SU-DHL-6 (cell line): ENCODE measurements at regions not wholly inside any gene's neighbourhood (a gene's known extent, or its start where the extent isn't known, plus 50 kb on each side); places are given as distances from the start of the nearest gene placed in this dataset.
"Not testable (repeated sequence)": the region's sequence is repeated elsewhere in the genome, so short reads cannot be mapped to it uniquely, and the experiment has no call there.

Experiments used
- CTCF ChIP-seq: fragments of 200-600 bp; sonication (generic); IDR thresholded peaks from one replicate; pipeline ENCODE4 v1.5.1; 2017; ENCODE audit warnings: antibody characterized with exemption, mild to moderate bottlenecking, low read length, moderate library complexity; ENCODE audit not compliant: insufficient read depth, poor library complexity, severe bottlenecking
- EZH2phosphoT487 ChIP-seq: fragments of 200-600 bp; sonication (generic), shearing (Covaris generic); conservative IDR thresholded peaks from 2 replicates; pipeline ENCODE4 v1.6.1; 2018; ENCODE audit warnings: mild to moderate bottlenecking, antibody characterized with exemption, low read length, moderate library complexity, mixed read lengths

- not testable (repeated sequence) for TF ChIP-seq CTCF, EZH2phosphoT487
These were observed 137.7 kb upstream of the KCTD7 start for GRCh38 chr7:66490979-66491378.
